HG02759 (cell line): ENCODE measurements at regions not wholly inside any gene's neighbourhood (a gene's known extent, or its start where the extent isn't known, plus 50 kb on each side); places are given as distances from the start of the nearest gene placed in this dataset.

Experiments
- ATAC-seq: cut with Tn5 transposase; IDR thresholded peaks from one replicate; pipeline ENCODE4 v1.9.1; 2021; ENCODE audit warnings: mild to moderate bottlenecking, moderate library complexity; ENCODE audit not compliant: unreplicated experiment

- no peak for ATAC-seq
Measured at GRCh38 chr2:146949400-146949799, 895.4 kb upstream of the ACVR2A start.

DNA sequence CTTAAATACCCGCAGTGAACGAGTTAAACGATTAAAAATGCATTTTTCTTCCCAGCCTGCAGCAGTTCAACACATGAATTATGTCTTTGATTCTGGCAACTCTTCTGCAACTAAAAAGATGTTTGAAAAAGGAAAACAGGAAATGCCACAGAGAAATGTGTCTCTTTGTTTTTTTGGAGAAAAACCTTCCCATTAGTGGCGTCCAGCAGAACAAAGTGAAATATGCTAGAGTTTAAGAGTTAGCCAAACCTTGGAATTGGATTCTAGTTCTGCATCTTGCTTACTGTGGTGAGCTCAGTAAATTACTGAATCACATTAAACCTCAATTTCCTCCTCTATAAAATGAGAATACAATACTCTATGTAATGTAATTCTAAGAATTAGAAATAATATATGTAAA lies 900.2 kb upstream of the ACVR2A start:
- ATAC-seq = no peak

DNA sequence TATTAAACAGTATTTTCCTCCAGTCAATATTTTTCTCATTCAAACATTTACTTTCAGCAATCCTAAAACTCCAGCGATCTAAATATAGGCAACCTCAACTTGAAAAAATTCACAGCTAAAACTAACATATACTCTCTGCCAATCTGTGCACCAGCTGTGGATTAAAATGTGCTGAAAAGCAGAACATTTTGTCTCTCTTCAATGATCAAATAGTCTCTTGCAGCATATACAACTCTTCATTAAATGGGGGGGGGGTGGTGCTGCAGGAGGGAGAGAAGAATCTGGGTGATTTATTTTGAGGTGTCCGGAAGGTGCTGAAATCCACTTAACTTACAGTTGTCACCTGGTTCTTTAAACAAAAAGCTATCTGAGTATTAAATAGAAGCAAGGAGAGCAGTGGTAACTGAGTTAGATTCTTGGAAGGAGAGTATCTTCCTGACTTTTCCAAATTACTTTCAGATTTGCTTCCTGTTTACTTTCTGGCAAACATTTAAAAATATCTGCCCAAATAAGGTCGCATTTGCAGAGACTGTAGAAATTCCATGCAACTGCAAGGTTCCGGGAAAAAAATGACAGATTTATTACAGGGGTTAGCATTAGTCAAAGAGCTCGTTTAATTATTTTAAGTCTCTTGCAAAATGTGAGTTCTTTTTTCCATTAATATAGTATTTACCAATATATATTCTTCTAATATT lies 904.7 kb upstream of the ACVR2A start:
- ATAC-seq = no peak

DNA sequence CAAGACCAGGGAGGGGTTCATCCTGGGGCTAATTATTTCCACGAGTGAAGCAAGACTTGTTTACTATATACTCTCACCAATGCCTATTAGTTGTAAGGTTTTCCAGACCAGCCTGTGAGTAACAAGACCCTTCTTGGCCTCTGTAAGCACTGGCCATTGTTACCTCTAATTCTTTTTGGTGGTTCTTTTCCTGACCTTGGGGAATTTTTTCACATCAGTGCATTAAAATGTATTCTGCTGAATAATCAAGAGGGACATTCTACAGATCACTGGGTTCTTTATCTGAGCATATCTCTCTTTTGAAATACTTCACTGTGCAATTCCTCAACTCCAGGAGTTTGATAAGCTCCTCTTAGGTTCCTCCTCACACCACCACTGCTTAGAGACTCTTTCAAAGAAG lies 909.9 kb upstream of the ACVR2A start:
- no peak for ATAC-seq

- no peak for ATAC-seq
Measured at GRCh38 chr2:146931109-146931508, 913.7 kb upstream of the ACVR2A start.

DNA sequence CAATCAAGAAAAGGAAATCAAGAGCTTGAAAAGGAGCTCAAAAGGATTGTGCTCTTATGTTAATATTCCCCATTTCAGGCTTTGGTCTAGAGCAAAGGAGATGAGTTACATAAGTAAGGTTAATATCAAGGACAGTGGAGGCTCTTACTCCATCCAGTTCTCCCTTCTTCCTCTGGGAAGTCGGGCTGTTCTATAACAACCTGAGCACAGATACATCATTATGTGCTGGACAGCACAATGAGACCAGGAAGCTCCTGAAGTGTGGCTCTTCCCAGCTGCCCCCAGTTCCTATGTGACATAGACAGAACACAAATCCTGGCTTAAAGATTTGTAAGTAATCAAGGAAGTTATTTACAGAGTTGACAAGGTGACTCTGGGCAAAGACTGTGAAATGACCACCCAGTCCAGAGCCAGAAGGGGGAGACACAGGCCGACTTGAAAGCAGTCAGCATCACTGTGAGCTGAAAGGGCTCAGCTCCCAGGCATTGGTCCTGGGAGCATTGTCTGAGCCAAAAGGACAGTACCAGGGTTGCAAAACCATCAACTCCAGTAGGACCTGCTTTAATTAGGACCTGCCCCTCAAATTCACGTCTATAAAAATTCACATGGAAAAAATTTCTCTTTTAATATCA lies 917.6 kb upstream of the ACVR2A start:
- no peak for ATAC-seq

- no peak for ATAC-seq
Measured at GRCh38 chr2:146918280-146918679, 926.5 kb upstream of the ACVR2A start.

DNA sequence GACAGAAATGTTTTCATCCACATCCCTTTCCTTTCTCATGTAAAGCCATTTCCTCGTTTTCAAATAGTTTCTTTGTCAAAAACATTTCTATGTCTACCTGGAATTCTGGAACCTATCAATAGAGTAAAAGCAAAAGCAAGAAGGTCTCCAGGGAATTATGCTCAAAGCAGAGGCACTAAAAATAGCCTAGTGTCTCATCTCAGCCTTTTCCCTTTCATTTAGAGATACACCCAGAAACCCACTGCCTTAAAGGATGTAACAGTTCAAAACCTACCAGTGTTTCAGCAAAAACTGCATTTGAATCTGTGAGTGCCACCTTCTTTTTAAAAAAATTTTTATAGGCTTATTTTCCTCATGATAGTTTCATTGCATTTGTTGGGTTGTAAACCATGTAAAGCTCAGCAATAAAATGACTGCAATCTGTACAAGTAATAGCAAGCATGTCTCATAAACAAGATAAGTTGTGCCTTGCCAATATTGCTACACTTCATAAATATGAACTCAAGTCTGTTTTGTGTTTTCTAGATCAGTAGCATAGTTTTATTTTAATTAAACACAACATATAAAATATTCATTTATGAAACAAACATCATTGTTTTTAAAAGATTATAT lies 927.3 kb upstream of the ACVR2A start:
- no peak for ATAC-seq

DNA sequence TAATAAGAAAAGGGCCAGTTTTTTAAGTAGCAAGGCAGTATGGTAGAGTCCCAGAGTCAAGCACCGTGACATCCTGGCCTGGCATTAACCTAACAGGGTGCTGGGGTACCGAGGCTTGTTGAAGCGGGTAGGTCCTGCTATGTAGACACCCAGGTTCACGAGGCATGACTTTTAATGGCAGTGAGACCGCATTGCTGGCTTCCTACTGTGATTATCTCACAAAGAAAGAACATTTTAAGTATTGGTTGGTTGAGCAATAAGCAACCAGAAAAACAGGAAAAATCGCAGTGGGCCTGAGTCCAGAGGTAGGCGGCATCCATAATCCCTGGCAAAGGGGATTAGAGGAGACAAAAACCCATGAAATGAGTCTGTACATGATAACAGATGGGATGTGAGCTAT lies 927.9 kb upstream of the ACVR2A start:
- no peak for ATAC-seq

GRCh38 chr2:146913476-146913875 lies 931.4 kb upstream of the ACVR2A start:
- ATAC-seq = no peak

- ATAC-seq = no peak
Measured at GRCh38 chr2:146912536-146912935, 932.3 kb upstream of the ACVR2A start.

- ATAC-seq = no peak
Measured at GRCh38 chr2:146908776-146909175, 936.1 kb upstream of the ACVR2A start.

DNA sequence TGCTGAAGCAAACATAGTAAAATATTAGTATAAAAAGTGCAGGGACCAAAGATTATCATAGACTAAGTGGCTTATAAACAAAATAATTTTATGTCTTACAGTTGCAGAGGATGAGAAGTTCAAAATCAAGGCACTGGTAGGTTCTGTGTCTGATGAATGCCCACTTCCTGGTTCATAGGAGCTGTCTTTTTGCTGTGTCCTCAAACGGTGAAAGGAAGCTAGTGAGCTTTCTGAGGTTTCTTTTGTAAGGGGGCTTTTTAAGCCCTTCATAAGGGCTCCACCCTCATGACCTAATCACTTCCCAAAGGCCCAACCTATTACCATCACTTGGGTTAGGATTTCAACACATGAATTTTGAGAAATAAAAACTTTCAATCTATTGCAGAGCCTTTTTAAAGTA lies 946.7 kb upstream of the ACVR2A start:
- no peak for ATAC-seq

- ATAC-seq = no peak
Measured at GRCh38 chr2:146894514-146894913, 950.3 kb upstream of the ACVR2A start.

- no peak for ATAC-seq
Measured at GRCh38 chr2:146893500-146894041, 951.3 kb upstream of the ACVR2A start.

GRCh38 chr2:146890491-146890890 lies 954.3 kb upstream of the ACVR2A start:
- no peak for ATAC-seq

GRCh38 chr2:146879882-146880281 lies 964.9 kb upstream of the ACVR2A start:
- no peak for ATAC-seq

GRCh38 chr2:146874260-146874658 lies 970.6 kb upstream of the ACVR2A start:
- ATAC-seq = no peak

DNA sequence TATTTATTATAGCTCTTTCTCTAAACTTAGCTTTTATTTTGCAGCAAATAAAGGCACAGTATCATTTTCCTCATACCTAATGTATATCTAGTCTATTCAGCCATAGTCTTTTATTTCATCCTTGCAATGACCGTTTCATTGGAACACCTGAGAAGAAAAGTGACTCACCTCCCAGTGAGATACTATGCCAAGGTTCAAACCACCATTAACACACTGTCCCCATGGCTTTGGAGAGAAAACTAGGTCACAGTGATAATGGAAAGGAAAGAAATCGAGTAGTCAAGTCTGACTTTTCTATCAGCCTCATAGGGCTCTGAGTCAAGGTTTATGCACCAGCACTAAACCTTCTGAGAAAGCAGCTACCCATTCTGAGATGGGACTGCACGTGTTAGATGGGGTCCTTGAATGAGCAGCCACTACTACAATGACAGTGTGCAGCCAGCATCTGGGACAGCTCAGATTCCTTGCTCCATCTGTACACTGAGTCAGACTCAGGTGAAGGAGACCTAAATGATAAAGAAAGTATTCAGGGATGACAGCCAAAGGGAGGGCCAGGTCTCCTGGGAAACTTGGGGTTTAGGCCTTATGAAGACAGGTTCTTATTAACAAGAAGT lies 971.1 kb upstream of the ACVR2A start:
- no peak for ATAC-seq

- ATAC-seq = no peak
Measured at GRCh38 chr2:146873056-146873455, 971.8 kb upstream of the ACVR2A start.

DNA sequence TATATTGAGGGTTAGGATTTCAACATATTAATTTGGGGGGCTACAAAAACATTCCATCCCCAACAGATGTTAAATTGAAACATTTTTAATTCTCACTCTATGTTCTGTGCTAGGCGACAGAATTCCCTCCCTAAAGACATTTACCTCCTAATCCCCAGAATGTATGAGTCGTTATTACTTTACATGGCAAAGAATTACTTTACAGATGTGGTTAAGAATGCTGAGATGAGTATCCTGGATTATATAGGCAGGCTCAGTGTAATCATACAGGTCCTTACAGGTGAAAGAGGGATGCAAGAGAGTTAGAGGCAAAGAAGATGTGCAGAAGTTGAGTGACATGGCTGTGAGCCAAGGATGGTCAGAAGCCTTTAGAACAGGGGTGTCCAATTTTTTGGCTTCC lies 974.1 kb upstream of the ACVR2A start:
- no peak for ATAC-seq

DNA sequence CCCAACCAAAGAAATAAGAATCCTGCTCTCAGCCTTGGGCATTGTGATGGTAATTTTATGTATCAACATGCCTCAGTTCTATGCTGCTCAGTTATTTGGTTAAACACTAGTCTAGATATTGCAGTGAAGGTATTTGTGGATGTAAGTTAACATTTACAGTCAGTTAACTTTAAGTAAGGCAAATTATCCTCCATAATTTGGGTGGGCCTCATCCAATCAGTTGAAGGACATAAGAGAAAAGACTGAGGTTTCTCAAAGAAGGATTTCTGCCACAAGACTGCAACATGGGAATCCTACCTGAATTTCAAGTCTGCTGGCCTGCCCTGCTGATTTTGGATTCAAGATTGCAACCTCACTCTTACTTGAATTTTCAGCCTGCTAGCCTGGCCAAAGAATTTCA lies 975.5 kb upstream of the ACVR2A start:
- no peak for ATAC-seq
